Loucy (cell line): ENCODE measurements at regions not wholly inside any gene's neighbourhood (a gene's known extent, or its start where the extent isn't known, plus 50 kb on each side); places are given as distances from the start of the nearest gene placed in this dataset.
"Not testable (repeated sequence)": the region's sequence is repeated elsewhere in the genome, so short reads cannot be mapped to it uniquely, and the experiment has no call there.

Source experiments
- H2AFZ ChIP-seq: fragments of 200-600 bp; sonication (generic); 2 replicates; pipeline ENCODE4 v1.6.0; 2016; ENCODE audit warnings: antibody characterized with exemption, mild to moderate bottlenecking, low read length, moderate library complexity
- H3F3A ChIP-seq: fragments of 200-600 bp; 2 replicates; pipeline ENCODE4 v1.6.0; 2016; ENCODE audit warnings: antibody characterized with exemption, low read depth, mild to moderate bottlenecking
- H3K27me3 ChIP-seq: fragments of 200-600 bp; sonication (generic); 2 replicates; pipeline ENCODE4 v1.6.1; 2014; ENCODE audit warnings: low read length, mild to moderate bottlenecking; ENCODE audit not compliant: insufficient read depth, poor library complexity, severe bottlenecking
- H3K36me3 ChIP-seq: fragments of 200-600 bp; sonication (generic); 2 replicates; pipeline ENCODE4 v1.6.1; 2016; ENCODE audit warnings: low read length; ENCODE audit not compliant: insufficient read depth
- H3K4me1 ChIP-seq: fragments of 200-600 bp; sonication (generic); 2 replicates; pipeline ENCODE4 v1.5.1; 2014; ENCODE audit warnings: low read length, mild to moderate bottlenecking; ENCODE audit not compliant: insufficient read depth, poor library complexity, severe bottlenecking
- H3K4me2 ChIP-seq: fragments of 200-600 bp; sonication (generic); 2 replicates; pipeline ENCODE4 v1.6.0; 2014; ENCODE audit warnings: antibody characterized with exemption, low read length, low read depth, mild to moderate bottlenecking; ENCODE audit not compliant: poor library complexity, severe bottlenecking
- H3K4me3 ChIP-seq: fragments of 200-600 bp; sonication (generic); 2 replicates; pipeline ENCODE4 v1.5.1; 2014; ENCODE audit warnings: low read length, mild to moderate bottlenecking, mixed read lengths; ENCODE audit not compliant: poor library complexity, severe bottlenecking
- H3K79me2 ChIP-seq: fragments of 200-600 bp; sonication (generic); 2 replicates; pipeline ENCODE4 v1.6.1; 2014; ENCODE audit warnings: low read length; ENCODE audit not compliant: insufficient read depth
- H3K9ac ChIP-seq: fragments of 200-600 bp; sonication (generic); 2 replicates; pipeline ENCODE4 v1.6.0; 2014; ENCODE audit warnings: mild to moderate bottlenecking, low read depth, low read length, moderate library complexity; ENCODE audit not compliant: poor library complexity, severe bottlenecking
- H3K9me2 ChIP-seq: fragments of 200-600 bp; sonication (generic); replicated peaks from 2 replicates; pipeline ENCODE4 v1.6.1; 2016; ENCODE audit warnings: low read depth, low read length, mixed read lengths
- H3K9me3 ChIP-seq: fragments of 200-600 bp; sonication (generic); 2 replicates; pipeline ENCODE4 v1.6.1; 2014; ENCODE audit warnings: mild to moderate bottlenecking, antibody characterized with exemption, low read length, low read depth; ENCODE audit not compliant: insufficient read depth
- H4K20me1 ChIP-seq: fragments of 200-600 bp; sonication (generic); 2 replicates; pipeline ENCODE4 v1.6.0; 2014; ENCODE audit warnings: antibody characterized with exemption, low read length, mild to moderate bottlenecking; ENCODE audit not compliant: insufficient read depth, poor library complexity, severe bottlenecking
- CTCF ChIP-seq: fragments of 200-600 bp; sonication (generic); conservative IDR thresholded peaks from 2 replicates; pipeline ENCODE4 v1.5.1; 2014; ENCODE audit warnings: mild to moderate bottlenecking, antibody characterized with exemption, low read length
- EZH2phosphoT487 ChIP-seq: fragments of 200-600 bp; IDR thresholded peaks from 2 replicates; pipeline ENCODE4 v1.6.1; 2018; ENCODE audit warnings: antibody characterized with exemption, mild to moderate bottlenecking, moderate library complexity, borderline replicate concordance

DNA sequence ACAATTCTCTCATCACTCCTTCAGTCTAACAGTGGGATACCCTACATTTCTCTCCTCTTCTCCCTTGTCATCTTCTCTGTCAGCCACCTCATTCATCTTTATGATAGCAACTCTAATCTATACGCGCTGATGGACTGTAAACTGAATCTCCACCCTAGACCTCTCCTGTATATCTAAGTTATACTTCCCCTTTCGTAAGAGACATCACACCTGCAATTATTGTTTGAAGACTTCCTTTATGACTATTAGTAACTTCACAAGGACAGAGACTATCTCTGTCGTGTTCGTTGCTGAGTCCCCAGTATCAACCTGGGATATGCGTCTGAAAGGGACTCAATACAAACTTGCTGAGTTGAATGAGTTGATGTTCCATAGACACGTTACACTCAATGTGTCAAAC, 263.2 kb downstream of the IRS1 start:
- H3K4me2 ChIP-seq = no peak overlapping the region
- H3K9me3 ChIP-seq = no peaks in the 10 kb centered on the region
- H3F3A ChIP-seq = no peaks in the 10 kb centered on the region
- H3K9ac ChIP-seq = no peak overlapping the region
- no peaks in the 10 kb centered on the region for H3K36me3 ChIP-seq
- TF ChIP-seq EZH2phosphoT487 = no peak
- no peak for TF ChIP-seq CTCF
- H3K4me1 ChIP-seq = no peaks in the 10 kb centered on the region
- H3K9me2 ChIP-seq = no peaks in the 10 kb centered on the region
- no peaks in the 10 kb centered on the region for H3K27me3 ChIP-seq
- H4K20me1 ChIP-seq = no peaks in the 10 kb centered on the region
- H2AFZ ChIP-seq = no peak overlapping the region
- no peaks in the 10 kb centered on the region for H3K79me2 ChIP-seq
- H3K4me3 ChIP-seq = no peak overlapping the region

DNA sequence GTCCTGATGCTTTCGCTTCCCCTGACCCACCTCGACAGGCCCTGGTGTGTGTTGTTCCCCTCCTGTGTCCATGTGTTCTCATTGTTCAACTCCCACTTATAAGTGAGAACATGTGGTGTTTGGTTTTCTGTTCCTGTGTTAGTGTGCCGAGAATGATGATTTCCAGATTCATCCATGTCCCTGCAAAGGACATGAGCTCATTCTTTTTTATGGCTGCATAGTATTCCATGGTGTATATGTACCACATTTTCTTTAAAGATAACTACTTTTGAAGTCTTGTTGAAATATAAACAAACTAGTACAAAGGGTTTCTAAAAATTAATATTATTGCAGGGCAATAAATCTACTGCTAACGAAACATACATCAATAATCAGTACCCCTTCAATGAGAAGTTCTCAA, 266.6 kb downstream of the IRS1 start:
- not testable (repeated sequence) for H4K20me1 ChIP-seq, H3K9ac ChIP-seq, H3K79me2 ChIP-seq, H3K9me3 ChIP-seq, H3K4me1 ChIP-seq, H3K9me2 ChIP-seq, H3K4me2 ChIP-seq, H3K27me3 ChIP-seq, H2AFZ ChIP-seq, H3K36me3 ChIP-seq, H3K4me3 ChIP-seq, H3F3A ChIP-seq

GRCh38 chr2:226531061-226531810, 268.4 kb downstream of the IRS1 start:
- H3K9me3 ChIP-seq = no peaks in the 10 kb centered on the region
- H3K36me3 ChIP-seq = no peaks in the 10 kb centered on the region
- TF ChIP-seq CTCF (no peak), EZH2phosphoT487 (no peak)
- no peak overlapping the region for H2AFZ ChIP-seq
- no peaks in the 10 kb centered on the region for H3K27me3 ChIP-seq
- H3F3A ChIP-seq = no peaks in the 10 kb centered on the region
- H3K9me2 ChIP-seq = no peaks in the 10 kb centered on the region
- H3K4me2 ChIP-seq = no peak overlapping the region
- no peak overlapping the region for H3K9ac ChIP-seq
- no peak overlapping the region for H3K4me3 ChIP-seq
- H4K20me1 ChIP-seq = no peaks in the 10 kb centered on the region
- no peaks in the 10 kb centered on the region for H3K4me1 ChIP-seq
- H3K79me2 ChIP-seq = no peaks in the 10 kb centered on the region

DNA sequence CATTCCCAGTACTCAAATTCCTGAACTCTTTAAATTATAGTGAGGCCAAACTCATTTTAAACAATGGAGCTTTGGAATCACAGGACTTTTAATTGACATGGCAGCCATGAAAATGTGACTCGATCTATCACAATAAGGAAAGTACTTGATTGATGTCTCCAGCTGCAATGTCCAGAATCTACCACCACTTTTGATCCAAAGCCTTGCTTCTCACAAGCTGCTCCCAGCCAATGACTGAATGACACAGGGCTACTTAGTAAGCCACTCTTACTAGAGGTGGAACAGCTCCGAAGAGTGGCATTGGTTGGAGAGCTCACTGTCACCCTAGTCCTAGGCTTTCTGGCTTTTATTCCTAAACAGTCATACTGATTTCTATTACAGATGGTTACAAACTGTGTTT, 270.1 kb downstream of the IRS1 start:
- no peak overlapping the region for H3K4me3 ChIP-seq
- no peaks in the 10 kb centered on the region for H3K9me3 ChIP-seq
- no peaks in the 10 kb centered on the region for H3K4me1 ChIP-seq
- H3K9me2 ChIP-seq = no peaks in the 10 kb centered on the region
- no peaks in the 10 kb centered on the region for H3K79me2 ChIP-seq
- H3K27me3 ChIP-seq = no peaks in the 10 kb centered on the region
- H2AFZ ChIP-seq = no peak overlapping the region
- no peaks in the 10 kb centered on the region for H3K36me3 ChIP-seq
- H3K9ac ChIP-seq = no peak overlapping the region
- TF ChIP-seq EZH2phosphoT487 (no peak), CTCF (no peak)
- no peak overlapping the region for H3K4me2 ChIP-seq
- no peaks in the 10 kb centered on the region for H4K20me1 ChIP-seq
- no peaks in the 10 kb centered on the region for H3F3A ChIP-seq
